GM12875 (cell line): ENCODE measurements at regions not wholly inside any gene's neighbourhood (a gene's known extent, or its start where the extent isn't known, plus 50 kb on each side); places are given as distances from the start of the nearest gene placed in this dataset.

Source experiments
- H3K4me3 ChIP-seq: one replicate; pipeline ENCODE4 v1.5.1; 2011; ENCODE audit warnings: low read depth, low read length, control low read depth
- TF ChIP-seq, protein P1 (sequence below): IDR thresholded peaks from 2 replicates; pipeline ENCODE4 v1.5.1; 2011; ENCODE audit warnings: low read depth, mild to moderate bottlenecking, control low read depth, inconsistent platforms, low read length, moderate library complexity, borderline replicate concordance; ENCODE audit not compliant: insufficient read depth

DNA sequence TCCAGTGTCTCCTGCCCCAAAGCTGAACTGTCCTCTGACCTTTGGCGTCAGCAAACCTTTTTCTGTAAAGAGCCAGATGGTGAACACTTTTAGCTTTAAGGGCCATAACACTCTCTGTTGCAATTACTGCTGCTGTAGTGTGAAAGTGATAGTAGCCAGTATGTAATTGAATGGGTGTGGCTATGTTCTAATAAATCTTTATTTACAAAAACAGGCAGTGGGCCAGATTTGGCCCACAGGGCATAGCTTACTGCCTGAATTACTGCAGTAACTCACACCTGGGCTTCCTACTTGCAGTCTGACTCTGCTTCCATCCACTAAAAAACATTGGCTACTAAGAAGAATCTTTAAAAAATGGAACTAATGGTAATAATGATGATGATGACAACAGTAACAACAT is 68.0 kb upstream of the SLC6A11 start:
- no peak overlapping the region for H3K4me3 ChIP-seq
- TF ChIP-seq, protein P1, sequence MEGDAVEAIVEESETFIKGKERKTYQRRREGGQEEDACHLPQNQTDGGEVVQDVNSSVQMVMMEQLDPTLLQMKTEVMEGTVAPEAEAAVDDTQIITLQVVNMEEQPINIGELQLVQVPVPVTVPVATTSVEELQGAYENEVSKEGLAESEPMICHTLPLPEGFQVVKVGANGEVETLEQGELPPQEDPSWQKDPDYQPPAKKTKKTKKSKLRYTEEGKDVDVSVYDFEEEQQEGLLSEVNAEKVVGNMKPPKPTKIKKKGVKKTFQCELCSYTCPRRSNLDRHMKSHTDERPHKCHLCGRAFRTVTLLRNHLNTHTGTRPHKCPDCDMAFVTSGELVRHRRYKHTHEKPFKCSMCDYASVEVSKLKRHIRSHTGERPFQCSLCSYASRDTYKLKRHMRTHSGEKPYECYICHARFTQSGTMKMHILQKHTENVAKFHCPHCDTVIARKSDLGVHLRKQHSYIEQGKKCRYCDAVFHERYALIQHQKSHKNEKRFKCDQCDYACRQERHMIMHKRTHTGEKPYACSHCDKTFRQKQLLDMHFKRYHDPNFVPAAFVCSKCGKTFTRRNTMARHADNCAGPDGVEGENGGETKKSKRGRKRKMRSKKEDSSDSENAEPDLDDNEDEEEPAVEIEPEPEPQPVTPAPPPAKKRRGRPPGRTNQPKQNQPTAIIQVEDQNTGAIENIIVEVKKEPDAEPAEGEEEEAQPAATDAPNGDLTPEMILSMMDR: no peak

GRCh38 chr3:10753964-10754363 is 62.1 kb upstream of the SLC6A11 start:
- TF ChIP-seq, protein P1: no peak
- H3K4me3 ChIP-seq: no peak overlapping the region

GRCh38 chr3:10756546-10756945 is 59.5 kb upstream of the SLC6A11 start:
- H3K4me3 ChIP-seq: no peak overlapping the region
- TF ChIP-seq, protein P1: no peak

- TF ChIP-seq, protein P1: no peak
- no peak overlapping the region for H3K4me3 ChIP-seq
Observed at GRCh38 chr3:10757021-10757820, 58.8 kb upstream of the SLC6A11 start.

DNA sequence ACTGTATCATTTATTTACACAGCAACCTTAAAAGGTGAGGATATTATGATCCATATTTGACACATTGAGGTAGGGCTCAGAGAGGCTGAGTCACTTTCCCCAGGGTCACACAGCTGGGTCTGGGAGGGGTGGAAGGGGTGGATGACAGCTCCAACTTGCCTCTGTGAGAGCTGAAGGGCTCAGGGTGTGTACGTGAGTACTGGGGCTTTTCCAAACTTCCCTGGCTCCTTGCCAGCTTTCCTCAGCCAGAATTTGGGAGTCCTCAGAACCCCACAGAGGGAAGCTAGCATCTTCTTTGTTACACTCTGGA is 58.3 kb upstream of the SLC6A11 start:
- TF ChIP-seq, protein P1: no peak
- H3K4me3 ChIP-seq: no peak overlapping the region

DNA sequence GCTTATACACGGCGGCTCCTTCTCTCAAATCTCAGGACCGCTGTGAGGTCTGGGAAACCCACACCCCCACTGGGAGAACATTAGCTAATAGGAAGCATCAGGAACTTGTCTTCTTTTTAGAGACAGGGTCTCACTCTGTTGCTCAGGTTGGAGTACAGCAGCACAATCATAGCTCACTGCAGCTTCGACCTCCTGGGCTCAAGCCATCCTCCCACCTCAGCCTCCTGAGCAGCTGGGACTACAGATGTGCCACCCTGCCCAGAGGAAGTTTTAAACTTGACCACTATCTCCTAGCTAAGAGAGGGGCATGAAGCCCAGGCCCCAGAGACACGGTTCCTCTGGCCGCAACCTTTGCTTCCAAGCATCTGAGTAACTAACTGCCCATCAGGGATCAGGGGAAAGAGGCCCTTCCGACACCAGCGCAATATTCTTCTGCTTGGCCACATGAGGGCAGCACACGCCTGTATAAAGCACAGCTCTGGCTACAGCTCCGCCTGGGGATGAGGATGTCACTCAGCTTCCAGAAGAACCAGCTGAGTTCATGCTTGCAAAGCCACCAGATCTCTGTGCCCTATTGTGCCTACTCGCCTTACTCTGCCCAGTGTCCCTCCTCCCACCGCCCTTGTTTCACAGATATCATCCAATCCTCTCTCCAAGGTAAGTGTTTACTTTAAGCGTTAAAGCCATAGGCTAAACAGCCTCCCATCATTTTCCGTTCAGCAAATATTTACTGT is 57.6 kb upstream of the SLC6A11 start:
- TF ChIP-seq, protein P1: peak; percentile 72
- no peak overlapping the region for H3K4me3 ChIP-seq

DNA sequence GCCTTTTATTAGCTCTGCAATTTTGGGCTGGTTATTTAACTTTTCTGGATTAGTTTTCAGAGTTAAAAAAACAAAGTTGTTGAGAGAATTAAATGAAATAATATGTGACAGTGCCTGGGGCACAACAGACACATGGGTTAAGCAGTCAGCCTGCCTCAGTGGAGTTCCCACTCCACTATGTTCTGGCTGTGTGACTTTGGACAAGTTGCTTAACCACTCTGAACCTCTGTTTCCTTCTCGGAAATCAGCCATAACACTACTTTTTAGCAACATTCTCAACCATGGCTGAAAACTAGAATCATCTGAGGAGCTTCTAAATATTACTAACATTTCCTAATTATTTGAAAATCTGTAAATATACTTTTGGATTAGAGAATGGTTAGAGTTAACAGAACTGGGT is 56.5 kb upstream of the SLC6A11 start:
- H3K4me3 ChIP-seq: no peak overlapping the region
- TF ChIP-seq, protein P1: no peak
